Liver (tissue), 2 donors: ENCODE measurements at regions not wholly inside any gene's neighbourhood (a gene's known extent, or its start where the extent isn't known, plus 50 kb on each side); places are given as distances from the start of the nearest gene placed in this dataset.

Source experiments
- HNF4A ChIP-seq, 2 donors: conservative IDR thresholded peaks; 2 replicates each; pipeline ENCODE4 v1.6.1; 2016; ENCODE audit warnings: antibody characterized with exemption in 2 of 2, mild to moderate bottlenecking in 2 of 2
- MAX ChIP-seq: IDR thresholded peaks from 2 replicates; pipeline ENCODE4 v1.6.1; 2016; ENCODE audit warnings: antibody characterized with exemption
- REST ChIP-seq: IDR thresholded peaks from 2 replicates; pipeline ENCODE4 v1.6.1; 2016; ENCODE audit warnings: antibody characterized with exemption, mild to moderate bottlenecking
- ZBTB33 ChIP-seq: IDR thresholded peaks from 2 replicates; pipeline ENCODE4 v1.6.1; 2016; ENCODE audit warnings: antibody characterized with exemption
- donor health status: healthy.

- TF ChIP-seq REST (no peak), HNF4A (conservative IDR thresholded peaks at IDR 0.05) (no peak), ZBTB33 (no peak), MAX (no peak)
Observed at GRCh38 chr3:46576-46975, 150.0 kb upstream of the CHL1 start.
